ENCODE measurements at regions not wholly inside any gene's neighbourhood (a gene's known extent, or its start where the extent isn't known, plus 50 kb on each side); places are given as distances from the start of the nearest gene placed in this dataset.

DNA sequence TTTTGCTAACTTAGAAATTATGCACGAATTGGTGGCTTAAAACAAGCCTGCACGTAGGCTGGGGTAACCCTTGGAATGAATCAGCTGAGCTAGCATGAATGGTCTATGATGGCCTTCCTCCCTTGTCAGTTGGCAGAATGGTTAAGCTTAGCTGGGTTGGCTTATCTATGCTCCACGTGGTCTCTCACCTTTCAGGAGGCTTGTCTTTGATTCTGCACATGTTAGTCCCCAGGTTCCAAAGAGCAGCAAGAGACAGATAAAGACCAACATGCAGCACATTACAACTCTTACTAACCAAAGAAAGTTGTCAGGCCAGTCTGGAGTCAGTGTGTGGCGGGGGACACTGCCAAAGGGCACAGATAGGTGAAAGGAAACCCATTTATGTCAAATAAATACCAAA lies 700.9 kb upstream of the SYT4 start:
- TF ChIP-seq, protein P1, sequence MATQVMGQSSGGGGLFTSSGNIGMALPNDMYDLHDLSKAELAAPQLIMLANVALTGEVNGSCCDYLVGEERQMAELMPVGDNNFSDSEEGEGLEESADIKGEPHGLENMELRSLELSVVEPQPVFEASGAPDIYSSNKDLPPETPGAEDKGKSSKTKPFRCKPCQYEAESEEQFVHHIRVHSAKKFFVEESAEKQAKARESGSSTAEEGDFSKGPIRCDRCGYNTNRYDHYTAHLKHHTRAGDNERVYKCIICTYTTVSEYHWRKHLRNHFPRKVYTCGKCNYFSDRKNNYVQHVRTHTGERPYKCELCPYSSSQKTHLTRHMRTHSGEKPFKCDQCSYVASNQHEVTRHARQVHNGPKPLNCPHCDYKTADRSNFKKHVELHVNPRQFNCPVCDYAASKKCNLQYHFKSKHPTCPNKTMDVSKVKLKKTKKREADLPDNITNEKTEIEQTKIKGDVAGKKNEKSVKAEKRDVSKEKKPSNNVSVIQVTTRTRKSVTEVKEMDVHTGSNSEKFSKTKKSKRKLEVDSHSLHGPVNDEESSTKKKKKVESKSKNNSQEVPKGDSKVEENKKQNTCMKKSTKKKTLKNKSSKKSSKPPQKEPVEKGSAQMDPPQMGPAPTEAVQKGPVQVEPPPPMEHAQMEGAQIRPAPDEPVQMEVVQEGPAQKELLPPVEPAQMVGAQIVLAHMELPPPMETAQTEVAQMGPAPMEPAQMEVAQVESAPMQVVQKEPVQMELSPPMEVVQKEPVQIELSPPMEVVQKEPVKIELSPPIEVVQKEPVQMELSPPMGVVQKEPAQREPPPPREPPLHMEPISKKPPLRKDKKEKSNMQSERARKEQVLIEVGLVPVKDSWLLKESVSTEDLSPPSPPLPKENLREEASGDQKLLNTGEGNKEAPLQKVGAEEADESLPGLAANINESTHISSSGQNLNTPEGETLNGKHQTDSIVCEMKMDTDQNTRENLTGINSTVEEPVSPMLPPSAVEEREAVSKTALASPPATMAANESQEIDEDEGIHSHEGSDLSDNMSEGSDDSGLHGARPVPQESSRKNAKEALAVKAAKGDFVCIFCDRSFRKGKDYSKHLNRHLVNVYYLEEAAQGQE (IDR thresholded peaks at IDR 0.05; ENCODE audit: insufficient read depth in 1 of 2, low read depth in 2 of 2, low read length in 2 of 2), result no peak
- no peak for TF ChIP-seq SIN3A (IDR thresholded peaks at IDR 0.05; ENCODE audit: borderline replicate concordance, insufficient read depth, low read length)
- no peak for TF ChIP-seq FOXP2 (optimal IDR thresholded peaks at IDR 0.05; ENCODE audit: borderline replicate concordance, extremely low read depth, extremely low read length, insufficient read depth)
- no peak for TF ChIP-seq TAF1 (IDR thresholded peaks at IDR 0.05; ENCODE audit: borderline replicate concordance, insufficient read depth, low read length)
- TF ChIP-seq POLR2AphosphoS5 (IDR thresholded peaks at IDR 0.05; ENCODE audit: low read depth, low read length), result no peak

DNA sequence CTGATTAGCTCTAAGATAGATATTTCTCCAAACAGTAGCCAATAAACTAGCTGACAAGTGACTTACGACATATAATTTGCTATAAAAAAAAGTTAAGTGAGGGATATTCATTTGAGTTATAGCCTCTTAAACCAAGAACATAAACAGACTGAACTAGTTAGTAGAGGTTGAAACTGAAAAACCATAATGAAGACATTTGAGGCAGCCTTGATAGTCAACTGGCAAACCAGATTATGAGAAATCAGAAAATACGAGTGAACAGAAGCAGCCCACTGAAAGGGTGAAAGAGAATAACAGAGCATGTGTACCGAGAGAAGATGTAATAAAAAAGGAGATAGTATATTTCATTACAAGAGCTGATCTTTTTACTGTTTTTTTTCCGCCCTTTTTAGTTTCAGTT lies 698.1 kb upstream of the SETBP1 start:
- no peak for TF ChIP-seq SIN3A (IDR thresholded peaks at IDR 0.05; ENCODE audit: borderline replicate concordance, insufficient read depth, low read length)

DNA sequence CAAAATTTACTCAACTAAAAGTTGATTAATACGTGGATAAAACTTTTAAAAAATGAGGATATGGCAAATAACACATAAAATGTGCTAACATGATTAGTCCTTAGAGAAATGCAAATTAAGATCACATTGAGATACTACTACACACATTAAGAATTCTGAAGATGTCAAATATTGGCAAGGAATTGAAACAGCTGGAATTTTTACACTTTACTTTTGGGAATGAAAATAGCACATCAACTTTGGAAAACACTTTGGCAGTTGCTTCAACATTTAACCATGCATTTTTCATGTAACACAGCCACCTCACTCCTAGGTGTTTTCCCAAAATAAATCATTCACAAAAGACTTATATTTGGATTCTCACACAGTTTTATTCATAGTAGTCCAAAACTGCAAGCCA lies 687.9 kb upstream of the SETBP1 start:
- TF ChIP-seq POLR2AphosphoS5 (IDR thresholded peaks at IDR 0.05; ENCODE audit: low read depth, low read length) (no peak), SIN3A (IDR thresholded peaks at IDR 0.05; ENCODE audit: borderline replicate concordance, insufficient read depth, low read length) (no peak), FOXP2 (optimal IDR thresholded peaks at IDR 0.05; ENCODE audit: borderline replicate concordance, extremely low read depth, extremely low read length, insufficient read depth) (no peak), TAF1 (IDR thresholded peaks at IDR 0.05; ENCODE audit: borderline replicate concordance, insufficient read depth, low read length) (no peak)
- TF ChIP-seq, protein P1 (IDR thresholded peaks at IDR 0.05; ENCODE audit: insufficient read depth in 1 of 2, low read depth in 2 of 2, low read length in 2 of 2), result no peak

DNA sequence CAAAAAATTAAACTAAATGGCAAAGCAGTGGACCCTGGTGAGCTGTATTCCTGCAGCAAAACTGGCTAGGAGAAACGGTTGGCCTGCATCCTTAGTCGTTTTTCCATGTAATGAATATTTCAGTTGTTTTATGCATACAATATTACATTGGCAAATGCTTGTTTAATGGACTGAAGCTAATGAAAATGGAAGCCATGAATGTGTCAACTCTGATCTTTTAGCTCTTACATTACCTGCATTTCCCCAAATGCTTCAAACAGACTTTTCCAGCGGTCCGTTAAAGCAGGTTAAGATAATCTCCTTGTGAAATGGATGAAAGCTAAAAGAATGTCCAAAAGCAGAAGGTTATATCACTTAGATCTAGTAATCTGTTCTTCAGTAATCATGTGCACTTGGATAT lies 686.3 kb upstream of the SETBP1 start:
- TF ChIP-seq SIN3A (IDR thresholded peaks at IDR 0.05; ENCODE audit: borderline replicate concordance, insufficient read depth, low read length), result no peak
- TF ChIP-seq, protein P1 (IDR thresholded peaks at IDR 0.05; ENCODE audit: insufficient read depth in 1 of 2, low read depth in 2 of 2, low read length in 2 of 2), result no peak
- TF ChIP-seq FOXP2 (optimal IDR thresholded peaks at IDR 0.05; ENCODE audit: borderline replicate concordance, extremely low read depth, extremely low read length, insufficient read depth), result no peak
- TF ChIP-seq POLR2AphosphoS5 (IDR thresholded peaks at IDR 0.05; ENCODE audit: low read depth, low read length), result no peak
- no peak for TF ChIP-seq TAF1 (IDR thresholded peaks at IDR 0.05; ENCODE audit: borderline replicate concordance, insufficient read depth, low read length)

DNA sequence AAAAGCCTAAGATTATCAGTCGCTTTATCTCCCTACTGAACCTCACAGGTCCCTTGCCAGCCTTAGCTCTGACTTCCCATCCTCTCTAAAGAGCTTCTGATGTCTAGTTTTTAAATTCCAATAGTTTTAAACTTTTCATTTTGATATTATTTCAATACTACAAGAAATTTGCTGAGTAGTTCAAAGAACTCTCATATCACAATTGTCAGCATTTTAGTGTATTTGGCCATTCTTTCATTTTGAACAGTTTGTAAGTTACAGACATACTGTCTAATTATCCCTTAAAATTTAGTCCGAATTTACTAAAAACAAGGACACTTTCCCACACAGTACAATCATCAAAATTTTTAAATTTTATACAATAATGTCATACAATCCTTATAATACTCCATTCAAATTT lies 666.8 kb upstream of the SETBP1 start:
- TF ChIP-seq TAF1 (IDR thresholded peaks at IDR 0.05; ENCODE audit: borderline replicate concordance, insufficient read depth, low read length), result no peak
- no peak for TF ChIP-seq SIN3A (IDR thresholded peaks at IDR 0.05; ENCODE audit: borderline replicate concordance, insufficient read depth, low read length)
- TF ChIP-seq, protein P1 (IDR thresholded peaks at IDR 0.05; ENCODE audit: insufficient read depth in 1 of 2, low read depth in 2 of 2, low read length in 2 of 2), result no peak
- no peak for TF ChIP-seq POLR2AphosphoS5 (IDR thresholded peaks at IDR 0.05; ENCODE audit: low read depth, low read length)
- TF ChIP-seq FOXP2 (optimal IDR thresholded peaks at IDR 0.05; ENCODE audit: borderline replicate concordance, extremely low read depth, extremely low read length, insufficient read depth), result no peak

All from PFSK-1 (cell line).